Endothelial cell of umbilical vein (primary cell): ENCODE measurements at regions not wholly inside any gene's neighbourhood (a gene's known extent, or its start where the extent isn't known, plus 50 kb on each side); places are given as distances from the start of the nearest gene placed in this dataset.

Experiments
- BruUV-seq: library from RNA; stranded (reverse); fragments of 400-500 nt; replicated peaks from 2 replicates; lab custom pipeline; 2021; lab: Mats Ljungman, UMichigan
- CTCF ChIA-PET: fragments of 300-600, 350-600 bp; sonication (Branson Sonifier 250); formaldehyde crosslinking; loops from one replicate; lab custom pipeline; 2021; ENCODE audit warnings: antibody characterized with exemption, inconsistent platforms; lab: Charles Lee
- POLR2A ChIA-PET: fragments of 300-600, 350-600 bp; sonication (Branson Sonifier 250); formaldehyde crosslinking; loops from one replicate; lab custom pipeline; 2021; ENCODE audit warnings: antibody characterized with exemption, inconsistent platforms; lab: Charles Lee
- DNase-seq: peaks from one replicate; pipeline ENCODE4 v3.0.0-alpha.2; 2011; ENCODE audit warnings: low read depth, low spot score
- FAIRE-seq: peaks from 2 replicates; lab custom pipeline; 2011; peaks lifted over from hg19 to GRCh38; lab: Jason Lieb, UNC
- H2AFZ ChIP-seq: 2 replicates; pipeline ENCODE4 v1.6.0; 2012; ENCODE audit warnings: low read depth, low read length, control low read depth, inconsistent platforms
- H3K27ac ChIP-seq: 2 replicates; pipeline ENCODE4 v1.5.1; 2011; ENCODE audit warnings: low read depth, mild to moderate bottlenecking, control low read depth, low read length, moderate library complexity; ENCODE audit not compliant: insufficient read depth
- H3K27me3 ChIP-seq, 2 experiments: 2 replicates each; pipeline versions ENCODE4 v1.6.0 to v1.6.1; 2011; ENCODE audit warnings: low read length in 2 of 2, mixed read lengths in 1 of 2; ENCODE audit not compliant: control insufficient read depth in 2 of 2, insufficient read depth in 2 of 2
- H3K36me3 ChIP-seq, 2 experiments: 2 replicates in 1 of 2; 3 replicates in 1 of 2; pipeline ENCODE4 v1.5.1; 2011; ENCODE audit warnings: low read length in 2 of 2, mild to moderate bottlenecking in 1 of 2, moderate library complexity in 1 of 2; ENCODE audit not compliant: control insufficient read depth in 2 of 2, insufficient read depth in 2 of 2; ENCODE audit errors: extremely low read depth in 1 of 2
- H3K4me1 ChIP-seq: 3 replicates; pipeline ENCODE4 v1.5.1; 2011; ENCODE audit warnings: mild to moderate bottlenecking, low read length; ENCODE audit not compliant: control insufficient read depth, insufficient read depth; ENCODE audit errors: extremely low read depth
- H3K4me2 ChIP-seq: 2 replicates; pipeline ENCODE4 v1.6.1; 2011; ENCODE audit warnings: low read length, control low read depth, mixed read lengths; ENCODE audit not compliant: insufficient read depth
- H3K4me3 ChIP-seq, 3 experiments: fragments of 200-600 bp in 1 of 3; sonication (generic), shearing (Covaris generic) in 1 of 3; replicated peaks in 1 of 3; 2 replicates each; pipeline ENCODE4 v1.5.1; 2011 to 2016; ENCODE audit warnings: control low read depth in 3 of 3, low read length in 3 of 3, mild to moderate bottlenecking in 2 of 3, inconsistent platforms in 1 of 3, low read depth in 1 of 3, moderate library complexity in 1 of 3; ENCODE audit not compliant: insufficient read depth in 1 of 3
- H3K79me2 ChIP-seq: 2 replicates; pipeline ENCODE4 v1.6.0; 2012; ENCODE audit warnings: low read length, inconsistent platforms; ENCODE audit not compliant: control insufficient read depth, insufficient read depth
- H3K9ac ChIP-seq: replicated peaks from 2 replicates; pipeline ENCODE3; 2011; ENCODE audit warnings: low read length, control low read depth; ENCODE audit not compliant: insufficient read depth; ENCODE audit errors: extremely low read depth
- H3K9me1 ChIP-seq: replicated peaks from 3 replicates; pipeline ENCODE4 v1.6.0; 2011; ENCODE audit warnings: mild to moderate bottlenecking, low read length; ENCODE audit not compliant: control insufficient read depth, insufficient read depth; ENCODE audit errors: extremely low read depth
- H3K9me3 ChIP-seq: replicated peaks from 2 replicates; pipeline ENCODE4 v1.5.1; 2012; ENCODE audit warnings: low read length, inconsistent platforms; ENCODE audit not compliant: control insufficient read depth, insufficient read depth
- H4K20me1 ChIP-seq: replicated peaks from 2 replicates; pipeline ENCODE3; 2011; ENCODE audit warnings: mild to moderate bottlenecking, low read length; ENCODE audit not compliant: control insufficient read depth, insufficient read depth; ENCODE audit errors: extremely low read depth
- EZH2 ChIP-seq: IDR thresholded peaks from 2 replicates; pipeline ENCODE4 v1.6.1; 2012; ENCODE audit warnings: borderline replicate concordance, low read depth, mild to moderate bottlenecking, moderate library complexity, low read length, inconsistent platforms; ENCODE audit not compliant: severe bottlenecking
- FOS ChIP-seq: IDR thresholded peaks from 2 replicates; pipeline ENCODE4 v1.6.1; 2011; ENCODE audit warnings: mild to moderate bottlenecking, low read length, moderate library complexity, borderline replicate concordance; ENCODE audit not compliant: insufficient read depth
- GATA2 ChIP-seq: IDR thresholded peaks from 2 replicates; pipeline ENCODE4 v1.7.0; 2011; ENCODE audit warnings: low read depth, mild to moderate bottlenecking, moderate library complexity, mixed read lengths, low read length; ENCODE audit not compliant: insufficient read length, insufficient read depth
- JUN ChIP-seq: IDR thresholded peaks from 2 replicates; pipeline ENCODE4 v1.6.1; 2011; ENCODE audit warnings: borderline replicate concordance, low read depth; ENCODE audit not compliant: insufficient read length, insufficient read depth
- MAX ChIP-seq: IDR thresholded peaks from 2 replicates; pipeline ENCODE4 v1.6.1; 2011; ENCODE audit not compliant: insufficient read depth, insufficient read length
- MYC ChIP-seq: IDR thresholded peaks from one replicate; pipeline ENCODE4 v1.6.1; 2011; ENCODE audit warnings: mild to moderate bottlenecking, low read depth, low read length
- POLR2A ChIP-seq: IDR thresholded peaks from 2 replicates; pipeline ENCODE4 v1.6.1; 2012; ENCODE audit warnings: low read depth, mild to moderate bottlenecking, control low read depth, low read length
- POLR2AphosphoS5 ChIP-seq: IDR thresholded peaks from 2 replicates; pipeline ENCODE4 v1.6.1; 2012; ENCODE audit warnings: low read depth, mild to moderate bottlenecking, control low read depth, low read length, moderate library complexity; ENCODE audit not compliant: insufficient read depth
- dilution Hi-C: fragments of 300-500 bp; cut with MboI; formaldehyde crosslinking; loops from one replicate; pipeline ENCODE4 v1.15.0; 2019; ENCODE audit warnings: low sequenced_read_pairs; ENCODE audit not compliant: extremely low pct_ligation_motif_present
- intact Hi-C: fragments of 100-400 bp; cut with micrococcal nuclease; formaldehyde crosslinking; loops from one replicate; pipeline ENCODE4 v1.10.0; 2022
- TF ChIP-seq, protein P1 (sequence below), 2 donors: IDR thresholded peaks; 1 replicate in 1 of 2; 2 replicates in 1 of 2; pipeline ENCODE4 v1.5.1; 2011; ENCODE audit warnings: low read length in 2 of 2, mild to moderate bottlenecking in 2 of 2, moderate library complexity in 2 of 2, control low read depth in 1 of 2, inconsistent platforms in 1 of 2, low read depth in 1 of 2; ENCODE audit not compliant: insufficient read depth in 1 of 2; ENCODE audit errors: extremely low read depth in 1 of 2

DNA sequence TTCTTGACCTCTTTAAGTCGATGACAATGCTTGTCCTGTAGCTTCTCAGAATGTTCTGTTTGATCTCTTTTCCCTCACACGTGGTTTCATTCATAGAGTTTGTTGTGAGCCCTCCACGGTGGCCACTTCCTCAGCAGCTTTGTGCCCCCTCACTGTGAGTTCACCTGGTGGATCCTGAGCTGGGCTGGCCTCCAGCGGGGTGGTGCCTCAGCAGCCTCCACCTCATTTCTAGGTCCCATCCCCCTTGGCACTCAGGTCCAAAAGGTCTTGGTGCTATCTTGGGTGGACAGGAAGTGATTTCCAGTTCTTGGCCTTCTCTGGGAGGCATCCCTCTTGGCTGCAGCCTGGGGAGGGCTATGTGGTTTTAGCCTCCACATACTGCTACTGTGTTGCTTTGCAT, 203.2 kb upstream of the WSCD1 start:
- ChIA-PET CTCF (no interaction called here), POLR2A (no interaction called here)
- BruUV-seq: no TSS peak
- Histone ChIP-seq H2AFZ (no peak overlapping the region), H3K9ac (no peak overlapping the region), H3K4me2 (no peak overlapping the region), H3K36me3 (no peaks in the 10 kb centered on the region), H3K9me3 (no peaks in the 10 kb centered on the region), H3K9me1 (no peaks in the 10 kb centered on the region), H3K79me2 (no peaks in the 10 kb centered on the region), H4K20me1 (no peaks in the 10 kb centered on the region), H3K27me3 (no peaks in the 10 kb centered on the region), H3K27ac (no peak overlapping the region), H3K4me3 (no peak overlapping the region), H3K4me1 (no peaks in the 10 kb centered on the region)
- intact Hi-C loops (no loop called here), dilution Hi-C loops (no loop called here)
- FAIRE-seq (no peak), DNase-seq (no peak)
- TF ChIP-seq FOS (no peak), MYC (no peak), MAX (no peak), JUN (no peak), POLR2AphosphoS5 (no peak), GATA2 (no peak), EZH2 (no peak), POLR2A (no peak)
- TF ChIP-seq, protein P1, sequence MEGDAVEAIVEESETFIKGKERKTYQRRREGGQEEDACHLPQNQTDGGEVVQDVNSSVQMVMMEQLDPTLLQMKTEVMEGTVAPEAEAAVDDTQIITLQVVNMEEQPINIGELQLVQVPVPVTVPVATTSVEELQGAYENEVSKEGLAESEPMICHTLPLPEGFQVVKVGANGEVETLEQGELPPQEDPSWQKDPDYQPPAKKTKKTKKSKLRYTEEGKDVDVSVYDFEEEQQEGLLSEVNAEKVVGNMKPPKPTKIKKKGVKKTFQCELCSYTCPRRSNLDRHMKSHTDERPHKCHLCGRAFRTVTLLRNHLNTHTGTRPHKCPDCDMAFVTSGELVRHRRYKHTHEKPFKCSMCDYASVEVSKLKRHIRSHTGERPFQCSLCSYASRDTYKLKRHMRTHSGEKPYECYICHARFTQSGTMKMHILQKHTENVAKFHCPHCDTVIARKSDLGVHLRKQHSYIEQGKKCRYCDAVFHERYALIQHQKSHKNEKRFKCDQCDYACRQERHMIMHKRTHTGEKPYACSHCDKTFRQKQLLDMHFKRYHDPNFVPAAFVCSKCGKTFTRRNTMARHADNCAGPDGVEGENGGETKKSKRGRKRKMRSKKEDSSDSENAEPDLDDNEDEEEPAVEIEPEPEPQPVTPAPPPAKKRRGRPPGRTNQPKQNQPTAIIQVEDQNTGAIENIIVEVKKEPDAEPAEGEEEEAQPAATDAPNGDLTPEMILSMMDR (IDR thresholded peaks at IDR 0.05; ENCODE audit: extremely low read depth in 1 of 2, insufficient read depth in 1 of 2, low read depth in 1 of 2, low read length in 2 of 2): no peak
